Right cardiac atrium (tissue), 5 donors: ENCODE measurements at regions not wholly inside any gene's neighbourhood (a gene's known extent, or its start where the extent isn't known, plus 50 kb on each side); places are given as distances from the start of the nearest gene placed in this dataset.

Experiments
- ATAC-seq, 2 donors: fragments of 200-7000 bp; cut with Tn5 transposase; one replicate each; pipeline versions ENCODE4 v1.8.0 to v1.9.1; 2020; ENCODE audit warnings: moderate library complexity in 2 of 2, mild to moderate bottlenecking in 1 of 2
- DNase-seq, 3 donors: peaks; one replicate each; pipeline ENCODE4 v3.0.0-alpha.2; 2020
- H3K27ac ChIP-seq: one replicate; pipeline ENCODE4 v1.5.1; 2013; ENCODE audit warnings: mild to moderate bottlenecking, low read length, control low read depth, moderate library complexity
- H3K27me3 ChIP-seq: one replicate; pipeline ENCODE4 v1.6.1; 2013; ENCODE audit not compliant: control insufficient read depth, insufficient read depth
- H3K4me1 ChIP-seq: one replicate; pipeline ENCODE4 v1.6.1; 2013; ENCODE audit warnings: low read length; ENCODE audit not compliant: control insufficient read depth, insufficient read depth
- H3K4me3 ChIP-seq: one replicate; pipeline ENCODE4 v1.5.1; 2013; ENCODE audit warnings: low read length, control low read depth
- H3K9me3 ChIP-seq: one replicate; pipeline ENCODE4 v1.6.1; 2013; ENCODE audit warnings: low read length; ENCODE audit not compliant: control insufficient read depth
- WGBS: extraction: QIAGEN DNeasy Blood & Tissue Kit; methylation state at CpG from one replicate; pipeline ENCODE4 v1.1.7; 2013; 5-methylcytosine and 5-hydroxymethylcytosine counted together
- intact Hi-C, 4 donors: fragments of 100-400 bp; cut with DNase I; formaldehyde crosslinking; loops; one replicate each; pipeline versions ENCODE4 v1.11.0 to v1.14.0; 2022 to 2023
- donor health status: healthy with polysubstance abuse.
- donor health status: DM: no; HTN: yes; CAD: no.
- donor health status: DM: no; HTN: no; CAD: no.
- donor health status: DM: no; HTN: yes; CAD: no; lungs with severe emphysema.
- donor health status: DM: yes; HTN: yes; CAD: no.

GRCh38 chr20:25135031-25135430 is 53.1 kb upstream of the VSX1 start:
- H3K27me3 ChIP-seq = no peaks in the 10 kb centered on the region
- no peak overlapping the region for H3K4me3 ChIP-seq
- intact Hi-C loops = no loop called here
- 71% methylated on average over 7 of the region's 7 CpGs for WGBS
- H3K4me1 ChIP-seq = peaks cover 2% of the 10 kb centered on the region
- DNase-seq = no peak
- ATAC-seq = no peak
- no peaks in the 10 kb centered on the region for H3K9me3 ChIP-seq
- no peak overlapping the region for H3K27ac ChIP-seq

DNA sequence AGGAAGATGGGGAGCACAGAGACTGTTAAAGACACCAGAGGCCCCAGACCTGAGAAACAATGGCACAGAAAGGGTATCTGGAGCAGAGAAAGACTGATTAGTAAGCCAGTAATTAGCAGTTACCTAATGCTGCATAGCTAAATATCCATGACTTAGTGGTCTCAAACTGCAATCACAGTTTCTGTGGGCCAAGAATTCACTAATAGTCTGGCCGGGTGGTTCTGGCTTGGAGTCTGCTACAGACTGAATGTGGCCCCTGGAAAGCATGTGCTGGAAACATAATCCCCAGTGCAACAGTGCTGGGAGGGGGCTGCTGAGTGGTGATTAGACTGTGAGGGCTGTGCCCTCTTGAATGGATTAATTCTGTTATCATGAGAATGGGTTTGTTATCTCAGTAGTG is 54.1 kb upstream of the VSX1 start:
- no peak for DNase-seq
- Histone ChIP-seq H3K9me3 (no peaks in the 10 kb centered on the region), H3K4me3 (no peak overlapping the region), H3K27me3 (no peaks in the 10 kb centered on the region), H3K4me1 (peaks cover 2% of the 10 kb centered on the region), H3K27ac (no peak overlapping the region)
- intact Hi-C loops = no loop called here
- 60% methylated on average over 1 of the region's 1 CpG for WGBS
- ATAC-seq = no peak

GRCh38 chr20:25136643-25137559 is 55.0 kb upstream of the VSX1 start:
- intact Hi-C loops = no loop called here
- peaks cover 2% of the 10 kb centered on the region for H3K4me1 ChIP-seq
- H3K27me3 ChIP-seq = no peaks in the 10 kb centered on the region
- no peak overlapping the region for H3K27ac ChIP-seq
- H3K9me3 ChIP-seq = no peaks in the 10 kb centered on the region
- DNase-seq (peak; percentile 87 to 92 (median 91)), ATAC-seq (peak; percentile 95 to 96)
- 38% methylated on average over 6 of the region's 6 CpGs for WGBS
- H3K4me3 ChIP-seq = no peak overlapping the region

DNA sequence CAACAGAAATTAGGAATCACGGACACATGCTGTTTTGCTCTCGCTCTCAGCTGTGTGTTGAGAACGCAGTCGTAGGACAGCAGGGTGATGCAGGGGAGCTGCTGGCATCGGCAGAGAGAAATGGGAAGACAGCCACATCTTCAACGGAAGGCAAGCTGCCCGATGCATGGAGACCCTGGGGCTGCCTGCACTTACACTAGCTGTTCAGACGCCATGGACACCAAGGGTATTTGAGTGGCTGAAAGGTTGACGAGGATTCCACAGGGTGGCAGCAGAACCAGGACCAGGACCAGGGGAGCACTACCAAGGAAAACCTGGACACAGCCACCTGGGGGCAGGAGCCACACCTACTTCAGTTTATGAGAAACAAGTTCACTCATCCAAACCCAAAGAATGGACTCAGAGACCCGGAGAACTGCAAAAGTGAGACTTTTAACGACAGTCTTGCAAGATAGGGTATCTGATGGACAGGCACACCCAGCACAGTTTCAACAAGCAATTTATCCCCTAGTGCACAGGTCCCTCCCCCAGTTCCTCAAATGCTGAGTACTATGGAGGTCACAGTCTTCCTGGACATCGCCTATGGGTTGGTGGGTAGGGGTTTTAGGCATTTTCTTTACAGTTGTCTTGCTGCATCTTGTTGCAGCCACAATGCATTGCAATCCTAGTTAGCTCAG is 56.3 kb upstream of the ENTPD6 start:
- intact Hi-C loops = no loop called here
- Histone ChIP-seq H3K27ac (no peak overlapping the region), H3K4me3 (no peak overlapping the region), H3K4me1 (peaks cover 2% of the 10 kb centered on the region), H3K9me3 (no peaks in the 10 kb centered on the region), H3K27me3 (no peaks in the 10 kb centered on the region)
- WGBS = 73% methylated on average over 12 of the region's 12 CpGs
- ATAC-seq (no peak), DNase-seq (no peak)

- DNase-seq (no peak), ATAC-seq (no peak)
- no peak overlapping the region for H3K4me3 ChIP-seq
- no peaks in the 10 kb centered on the region for H3K27me3 ChIP-seq
- H3K4me1 ChIP-seq = no peaks in the 10 kb centered on the region
- WGBS = 93% methylated on average over 5 of the region's 5 CpGs
- no peaks in the 10 kb centered on the region for H3K9me3 ChIP-seq
- H3K27ac ChIP-seq = no peak overlapping the region
- intact Hi-C loops = no loop called here
These were observed 54.5 kb upstream of the ENTPD6 start for GRCh38 chr20:25140968-25141367.

DNA sequence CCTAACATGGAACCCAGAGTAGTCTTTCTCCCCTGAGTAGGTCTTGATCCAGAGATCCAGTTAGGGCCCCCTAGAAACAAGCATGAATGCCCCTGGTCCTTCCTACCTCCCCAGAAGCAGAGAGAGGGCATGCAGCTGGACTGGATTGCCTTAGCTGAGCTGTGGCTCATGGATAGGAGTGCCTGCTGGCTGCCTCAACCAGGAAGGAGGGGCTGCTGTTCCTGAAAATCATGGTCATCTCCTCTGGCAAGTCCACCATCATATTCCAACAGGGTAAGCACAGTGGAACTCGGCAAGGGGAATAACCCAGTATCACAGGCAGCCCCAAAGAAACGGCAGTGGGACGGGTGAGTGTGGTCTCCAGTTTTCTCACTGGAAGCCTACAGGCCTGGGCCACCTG is 53.1 kb upstream of the ENTPD6 start:
- intact Hi-C loops = no loop called here
- no peak for ATAC-seq
- 94% methylated on average over 3 of the region's 3 CpGs for WGBS

GRCh38 chr20:25145131-25145530 is 50.4 kb upstream of the ENTPD6 start:
- intact Hi-C loops = no loop called here
- Histone ChIP-seq H3K4me3 (no peak overlapping the region), H3K4me1 (peaks cover 2% of the 10 kb centered on the region), H3K27ac (no peak overlapping the region), H3K27me3 (no peaks in the 10 kb centered on the region), H3K9me3 (no peaks in the 10 kb centered on the region)
- peak in 1 of 2 donors; percentile 71 for ATAC-seq
- DNase-seq = no peak
- WGBS = 52% methylated on average over 7 of the region's 7 CpGs

More for the DNA sequence above, 53.1 kb upstream of the ENTPD6 start:
- Histone ChIP-seq H3K4me3 (no peak overlapping the region), H3K9me3 (no peaks in the 10 kb centered on the region), H3K4me1 (no peaks in the 10 kb centered on the region), H3K27me3 (no peaks in the 10 kb centered on the region), H3K27ac (no peak overlapping the region)
- no peak for DNase-seq
